Keratinocyte (primary cell): ENCODE measurements at regions not wholly inside any gene's neighbourhood (a gene's known extent, or its start where the extent isn't known, plus 50 kb on each side); places are given as distances from the start of the nearest gene placed in this dataset.

ENCODE experiments used
- EZH2 ChIP-seq: IDR thresholded peaks from one replicate; pipeline ENCODE4 v1.6.1; 2012; ENCODE audit warnings: inconsistent platforms, mild to moderate bottlenecking, low read length, moderate library complexity
- TF ChIP-seq, protein P1 (sequence below), 3 experiments: IDR thresholded peaks in 1 of 3; conservative IDR thresholded peaks in 1 of 3; optimal IDR thresholded peaks in 1 of 3; 2 replicates in 2 of 3; 3 replicates in 1 of 3; pipeline versions ENCODE3 to v1.5.1; 2011; ENCODE audit warnings: low read length in 3 of 3, mild to moderate bottlenecking in 3 of 3, moderate library complexity in 2 of 3, control low read depth in 1 of 3, inconsistent platforms in 1 of 3; ENCODE audit not compliant: insufficient read depth in 2 of 3; ENCODE audit errors: extremely low read depth in 1 of 3

DNA sequence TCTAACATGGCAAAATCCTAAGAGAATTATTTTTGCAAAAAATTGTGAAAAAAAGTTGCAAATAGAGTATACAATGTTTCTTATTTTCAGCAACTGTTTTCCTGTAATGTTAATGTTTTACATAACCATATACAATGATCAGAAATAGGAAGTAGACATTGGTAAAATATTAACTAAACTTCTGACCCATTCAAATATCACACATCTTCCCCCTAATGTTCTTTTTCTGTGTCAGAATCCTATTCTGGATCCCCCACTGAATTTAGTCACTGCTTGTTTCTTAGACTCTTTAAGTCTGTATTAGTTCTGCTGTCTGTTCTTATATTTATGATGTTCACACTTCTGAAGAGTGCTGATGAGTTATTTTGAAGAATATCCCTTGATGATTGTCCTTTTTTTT lies 62.0 kb downstream of the HFE start:
- no peak for TF ChIP-seq EZH2
- TF ChIP-seq, protein P1, sequence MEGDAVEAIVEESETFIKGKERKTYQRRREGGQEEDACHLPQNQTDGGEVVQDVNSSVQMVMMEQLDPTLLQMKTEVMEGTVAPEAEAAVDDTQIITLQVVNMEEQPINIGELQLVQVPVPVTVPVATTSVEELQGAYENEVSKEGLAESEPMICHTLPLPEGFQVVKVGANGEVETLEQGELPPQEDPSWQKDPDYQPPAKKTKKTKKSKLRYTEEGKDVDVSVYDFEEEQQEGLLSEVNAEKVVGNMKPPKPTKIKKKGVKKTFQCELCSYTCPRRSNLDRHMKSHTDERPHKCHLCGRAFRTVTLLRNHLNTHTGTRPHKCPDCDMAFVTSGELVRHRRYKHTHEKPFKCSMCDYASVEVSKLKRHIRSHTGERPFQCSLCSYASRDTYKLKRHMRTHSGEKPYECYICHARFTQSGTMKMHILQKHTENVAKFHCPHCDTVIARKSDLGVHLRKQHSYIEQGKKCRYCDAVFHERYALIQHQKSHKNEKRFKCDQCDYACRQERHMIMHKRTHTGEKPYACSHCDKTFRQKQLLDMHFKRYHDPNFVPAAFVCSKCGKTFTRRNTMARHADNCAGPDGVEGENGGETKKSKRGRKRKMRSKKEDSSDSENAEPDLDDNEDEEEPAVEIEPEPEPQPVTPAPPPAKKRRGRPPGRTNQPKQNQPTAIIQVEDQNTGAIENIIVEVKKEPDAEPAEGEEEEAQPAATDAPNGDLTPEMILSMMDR (optimal IDR thresholded peaks at IDR 0.05 in 1 of 3, IDR thresholded peaks at IDR 0.05 in 1 of 3, conservative IDR thresholded peaks at IDR 0.05 in 1 of 3; ENCODE audit: extremely low read depth in 1 of 3, insufficient read depth in 2 of 3, low read length in 3 of 3) = no peak
